Fibroblast of lung (primary cell): ENCODE measurements at regions not wholly inside any gene's neighbourhood (a gene's known extent, or its start where the extent isn't known, plus 50 kb on each side); places are given as distances from the start of the nearest gene placed in this dataset.
A peak's percentile ranks its signal among the peaks of the same experiment; 100 is the strongest.

Source experiments
- DNase-seq, 2 donors: peaks; one replicate each; pipeline versions ENCODE4 v3.0.0 to v3.0.0-alpha.2; 2010; ENCODE audit warnings: low read depth in 2 of 2
- H2AFZ ChIP-seq: 2 replicates; pipeline ENCODE4 v1.5.1; 2012; ENCODE audit warnings: low read length, control low read depth, inconsistent platforms
- H3K27ac ChIP-seq: 2 replicates; pipeline ENCODE4 v1.5.1; 2011; ENCODE audit warnings: low read length, control low read depth; ENCODE audit not compliant: insufficient read depth
- H3K27me3 ChIP-seq: 2 replicates; pipeline ENCODE4 v1.5.1; 2011; ENCODE audit warnings: mild to moderate bottlenecking, low read length; ENCODE audit not compliant: control insufficient read depth, insufficient read depth
- H3K36me3 ChIP-seq: 2 replicates; pipeline ENCODE4 v1.5.1; 2011; ENCODE audit warnings: low read length; ENCODE audit not compliant: control insufficient read depth, insufficient read depth
- H3K4me1 ChIP-seq: 2 replicates; pipeline ENCODE4 v1.5.1; 2011; ENCODE audit warnings: low read length; ENCODE audit not compliant: control insufficient read depth, insufficient read depth; ENCODE audit errors: extremely low read depth
- H3K4me2 ChIP-seq: 2 replicates; pipeline ENCODE4 v1.5.1; 2011; ENCODE audit warnings: low read length, control low read depth; ENCODE audit not compliant: insufficient read depth; ENCODE audit errors: extremely low read depth
- H3K4me3 ChIP-seq, 4 experiments: fragments of 200-600 bp in 1 of 4; sonication (generic) in 1 of 4; replicated peaks in 1 of 4; 2 replicates each; pipeline ENCODE4 v1.5.1; 2011 to 2016; ENCODE audit warnings: low read length in 4 of 4, low read depth in 3 of 4, mild to moderate bottlenecking in 3 of 4, control low read depth in 2 of 4, inconsistent platforms in 1 of 4, mixed read lengths in 1 of 4; ENCODE audit not compliant: insufficient read depth in 1 of 4; ENCODE audit errors: control extremely low read depth in 1 of 4
- H3K79me2 ChIP-seq: 2 replicates; pipeline ENCODE4 v1.5.1; 2012; ENCODE audit warnings: mild to moderate bottlenecking, low read length, inconsistent platforms; ENCODE audit not compliant: control insufficient read depth, insufficient read depth
- H3K9ac ChIP-seq: 2 replicates; pipeline ENCODE4 v1.5.1; 2011; ENCODE audit warnings: mild to moderate bottlenecking, low read length, control low read depth; ENCODE audit not compliant: insufficient read depth
- H3K9me3 ChIP-seq: 2 replicates; pipeline ENCODE4 v1.5.1; 2012; ENCODE audit warnings: low read depth, low read length; ENCODE audit not compliant: control insufficient read depth, insufficient read depth
- H4K20me1 ChIP-seq: 2 replicates; pipeline ENCODE4 v1.5.1; 2011; ENCODE audit warnings: low read length; ENCODE audit not compliant: control insufficient read depth, insufficient read depth; ENCODE audit errors: extremely low read depth
- CTCF ChIP-seq, 2 donors: IDR thresholded peaks in 1 of 2; conservative IDR thresholded peaks in 1 of 2; 1 replicate in 1 of 2; 2 replicates in 1 of 2; pipeline ENCODE4 v1.5.1; 2011 to 2012; ENCODE audit warnings: low read length in 2 of 2, control low read depth in 1 of 2, inconsistent platforms in 1 of 2, low read depth in 1 of 2, mild to moderate bottlenecking in 1 of 2
- EZH2 ChIP-seq: IDR thresholded peaks from 2 replicates; pipeline ENCODE4 v1.5.1; 2012; ENCODE audit warnings: low read length, control low read depth, mild to moderate bottlenecking; ENCODE audit errors: missing control alignments

- no peak overlapping the region for H3K9ac ChIP-seq
- DNase-seq, result no peak
- TF ChIP-seq CTCF (conservative IDR thresholded peaks at IDR 0.05 in 1 of 2, IDR thresholded peaks at IDR 0.05 in 1 of 2; ENCODE audit: low read depth in 1 of 2, low read length in 2 of 2) (no peak), EZH2 (no peak)
- H3K4me2 ChIP-seq, result peak overlapping the region; percentile 89
- H3K4me3 ChIP-seq, result peak overlapping the region in 2 of 4 experiments; percentile 44 to 54
- H3K36me3 ChIP-seq, result no peaks in the 10 kb centered on the region
- no peaks in the 10 kb centered on the region for H3K27me3 ChIP-seq
- no peaks in the 10 kb centered on the region for H3K9me3 ChIP-seq
- peak overlapping the region; percentile 91 for H3K27ac ChIP-seq
- peaks cover 28% of the 10 kb centered on the region for H3K4me1 ChIP-seq
- H2AFZ ChIP-seq, result no peak overlapping the region
- no peaks in the 10 kb centered on the region for H3K79me2 ChIP-seq
- no peaks in the 10 kb centered on the region for H4K20me1 ChIP-seq
These were observed 205.5 kb upstream of the FOXF1 start for GRCh38 chr16:86304868-86305267.

GRCh38 chr16:86305440-86305839, 204.9 kb upstream of the FOXF1 start:
- no peaks in the 10 kb centered on the region for H3K79me2 ChIP-seq
- no peak overlapping the region for H2AFZ ChIP-seq
- H3K27ac ChIP-seq, result peak overlapping the region; percentile 71
- no peak overlapping the region for H3K4me3 ChIP-seq
- H3K9ac ChIP-seq, result no peak overlapping the region
- no peaks in the 10 kb centered on the region for H4K20me1 ChIP-seq
- H3K4me2 ChIP-seq, result peak overlapping the region; percentile 11
- no peaks in the 10 kb centered on the region for H3K9me3 ChIP-seq
- no peak for TF ChIP-seq CTCF (conservative IDR thresholded peaks at IDR 0.05 in 1 of 2, IDR thresholded peaks at IDR 0.05 in 1 of 2; ENCODE audit: low read depth in 1 of 2, low read length in 2 of 2)
- H3K4me1 ChIP-seq, result peaks cover 26% of the 10 kb centered on the region
- no peaks in the 10 kb centered on the region for H3K36me3 ChIP-seq
- H3K27me3 ChIP-seq, result no peaks in the 10 kb centered on the region
- no peak for DNase-seq

- no peaks in the 10 kb centered on the region for H3K36me3 ChIP-seq
- H3K4me3 ChIP-seq, result no peak overlapping the region
- H3K4me1 ChIP-seq, result peaks cover 24% of the 10 kb centered on the region
- H3K9ac ChIP-seq, result no peak overlapping the region
- H3K27me3 ChIP-seq, result no peaks in the 10 kb centered on the region
- peak overlapping the region; percentile 71 for H3K27ac ChIP-seq
- H3K9me3 ChIP-seq, result no peaks in the 10 kb centered on the region
- H4K20me1 ChIP-seq, result no peaks in the 10 kb centered on the region
- peak; percentile 47 to 88 for DNase-seq
- no peaks in the 10 kb centered on the region for H3K79me2 ChIP-seq
- no peak overlapping the region for H2AFZ ChIP-seq
- TF ChIP-seq CTCF (conservative IDR thresholded peaks at IDR 0.05 in 1 of 2, IDR thresholded peaks at IDR 0.05 in 1 of 2; ENCODE audit: low read depth in 1 of 2, low read length in 2 of 2), result no peak
- TF ChIP-seq EZH2, result no peak
- H3K4me2 ChIP-seq, result peak overlapping the region; percentile 11
These were observed 204.2 kb upstream of the FOXF1 start for GRCh38 chr16:86306011-86306644.
